AG08396 (cell line): ENCODE measurements at regions not wholly inside any gene's neighbourhood (a gene's known extent, or its start where the extent isn't known, plus 50 kb on each side); places are given as distances from the start of the nearest gene placed in this dataset.
"Not testable (repeated sequence)": the region's sequence is repeated elsewhere in the genome, so short reads cannot be mapped to it uniquely, and the experiment has no call there.

Experiments
- DNase-seq: peaks from one replicate; pipeline ENCODE4 v3.0.0; 2012; ENCODE audit warnings: low spot score, mixed read lengths

GRCh38 chr10:63077800-63078199 is 55.3 kb upstream of the NRBF2 start:
- no peak for DNase-seq

DNA sequence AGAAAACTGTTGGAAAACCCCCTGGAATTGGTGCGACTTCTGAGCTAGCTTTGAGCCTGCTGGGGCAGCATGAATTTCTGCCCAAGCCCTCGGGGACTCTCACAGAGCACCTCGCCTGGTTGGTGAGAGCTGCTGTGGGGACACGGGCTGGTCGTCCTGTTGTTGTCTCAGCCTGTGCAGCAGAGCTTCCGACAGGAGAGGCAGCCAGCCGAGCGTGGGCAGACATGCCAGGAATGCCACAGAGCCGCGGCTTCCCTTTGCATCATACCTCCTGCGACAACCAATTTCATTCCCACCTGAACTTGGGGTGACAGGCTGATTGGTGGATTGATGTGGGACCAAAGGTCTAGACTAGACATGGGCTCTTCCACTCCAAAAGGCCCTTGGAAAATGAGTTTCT is 60.2 kb upstream of the NRBF2 start:
- no peak for DNase-seq

DNA sequence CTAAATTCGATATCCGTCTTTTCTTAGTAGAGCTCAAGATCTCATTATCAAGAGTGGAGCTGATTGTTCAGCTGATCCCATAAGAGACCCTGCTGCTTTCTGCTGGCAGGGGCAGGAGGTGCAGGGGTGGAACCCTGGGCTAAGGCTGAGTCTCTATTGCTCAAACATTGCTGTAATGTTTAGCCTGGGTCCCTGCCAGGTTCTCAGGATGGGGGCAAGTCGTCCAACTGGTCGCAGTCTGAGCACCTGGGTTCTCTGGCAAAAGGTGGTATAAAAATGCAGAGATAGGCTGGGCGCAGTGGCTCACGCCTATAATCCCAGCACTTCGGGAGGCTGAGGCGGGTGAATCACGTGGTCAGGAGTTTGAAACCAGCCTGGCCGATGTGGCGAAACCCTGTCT is 62.0 kb upstream of the NRBF2 start:
- no peak for DNase-seq

DNA sequence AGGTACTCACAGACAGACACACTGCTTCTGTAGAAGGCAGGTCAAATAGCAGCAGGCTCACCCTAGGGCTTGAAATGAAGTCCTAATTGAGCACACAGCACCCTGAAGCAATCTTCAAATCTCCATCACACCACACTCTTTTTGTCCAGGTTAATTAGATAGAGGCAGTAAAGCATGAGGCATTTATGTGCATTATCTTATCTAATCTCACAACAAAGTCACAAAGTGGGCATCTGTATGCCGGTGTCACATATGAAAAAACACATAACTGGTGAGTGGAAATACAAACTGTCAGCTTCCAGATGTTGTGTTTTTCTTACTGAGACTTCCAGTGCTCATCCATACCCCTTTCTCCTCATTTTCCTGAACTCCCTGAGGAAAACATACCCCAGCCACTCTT is 63.8 kb upstream of the NRBF2 start:
- DNase-seq, result no peak

DNA sequence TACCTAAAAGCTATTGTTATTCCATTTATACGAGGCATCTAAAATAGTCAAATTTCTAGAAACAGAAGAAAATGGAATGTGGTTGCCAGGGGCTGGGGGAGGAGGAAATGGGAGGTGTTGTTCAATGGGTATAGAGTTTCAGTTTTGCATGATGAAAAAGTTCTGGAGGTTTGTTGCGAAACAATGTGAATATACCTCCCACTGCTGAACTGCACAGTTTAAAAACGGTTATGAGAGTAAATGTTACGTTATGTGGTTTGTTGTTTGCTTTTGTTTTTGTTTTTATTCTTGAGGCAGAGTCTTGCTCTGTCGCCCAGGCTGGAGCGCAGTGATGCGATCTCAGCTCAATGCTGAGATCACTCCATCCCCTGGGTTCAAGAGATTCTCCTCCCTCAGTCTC is 64.9 kb upstream of the NRBF2 start:
- no peak for DNase-seq

GRCh38 chr10:63066606-63067005 is 66.5 kb upstream of the NRBF2 start:
- DNase-seq, result no peak

DNA sequence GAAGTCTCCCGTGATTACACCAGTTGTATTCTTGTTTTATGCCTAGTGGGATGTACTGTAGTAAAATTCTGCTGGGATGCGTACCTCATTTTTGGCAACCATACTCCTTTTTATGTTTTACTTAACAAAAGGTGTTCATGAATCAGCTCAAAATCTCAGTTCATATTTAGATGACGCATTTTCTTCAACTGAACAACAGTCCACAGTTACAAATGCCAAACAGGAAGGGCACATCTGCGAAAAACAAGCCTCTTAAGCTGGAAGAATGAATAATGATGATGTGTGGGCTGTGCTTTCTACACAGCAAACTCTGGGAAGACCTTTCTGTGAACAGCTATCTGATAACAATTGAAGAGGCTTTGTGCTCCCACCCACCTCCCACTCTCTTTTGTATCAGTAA is 68.4 kb upstream of the NRBF2 start:
- no peak for DNase-seq

DNA sequence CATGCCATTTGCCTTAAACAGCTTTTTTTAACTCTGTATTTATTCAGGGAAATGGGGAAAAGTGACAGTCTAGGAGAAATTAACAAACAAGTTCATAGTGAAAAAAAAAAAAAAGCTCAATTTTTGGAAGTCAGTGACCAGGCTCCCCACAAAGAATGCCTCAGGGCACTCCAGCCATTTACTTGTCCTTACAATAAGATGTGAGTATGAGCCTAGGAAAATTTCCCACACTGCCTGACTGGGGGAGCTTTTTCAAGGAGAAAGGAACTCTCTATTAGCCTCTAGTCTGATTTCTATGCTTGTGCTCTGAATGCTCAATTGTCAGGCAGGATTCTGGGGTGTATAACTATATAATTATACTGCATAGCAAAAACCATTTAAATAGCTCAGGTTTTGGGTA is 74.9 kb upstream of the NRBF2 start:
- no peak for DNase-seq

- DNase-seq, result no peak
Measured at GRCh38 chr10:63057509-63057908, 75.6 kb upstream of the NRBF2 start.

GRCh38 chr10:63055705-63056104 is 77.4 kb upstream of the NRBF2 start:
- DNase-seq, result no peak

GRCh38 chr10:63054889-63055611 is 78.1 kb upstream of the NRBF2 start:
- DNase-seq, result no peak

- no peak for DNase-seq
Measured at GRCh38 chr10:63052083-63052482, 81.0 kb upstream of the NRBF2 start.

DNA sequence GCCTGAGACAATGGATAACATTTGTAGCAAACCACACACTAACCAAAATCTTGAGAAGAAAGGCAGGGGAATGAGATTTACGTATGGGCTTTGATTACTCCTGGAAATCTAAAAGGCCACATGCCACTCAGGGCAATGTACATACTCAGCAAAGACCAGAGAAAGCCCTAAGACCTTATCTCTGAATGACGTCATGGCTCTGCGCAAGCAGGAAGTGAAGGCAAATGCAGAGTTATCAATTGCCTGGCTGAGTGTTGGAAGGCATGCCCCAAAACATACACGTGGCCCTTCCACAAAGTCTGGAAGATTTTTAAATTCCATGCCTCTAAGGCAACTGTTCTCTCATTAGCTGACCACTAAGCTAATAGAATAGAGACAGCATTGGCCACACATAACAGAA is 90.9 kb upstream of the NRBF2 start:
- no peak for DNase-seq

- DNase-seq, result not testable (repeated sequence)
Measured at GRCh38 chr10:63033616-63034185, 99.4 kb upstream of the NRBF2 start.

- DNase-seq, result no peak
Measured at GRCh38 chr10:63030536-63030935, 102.6 kb upstream of the NRBF2 start.

GRCh38 chr10:63027531-63027930 is 105.6 kb upstream of the NRBF2 start:
- DNase-seq, result no peak

DNA sequence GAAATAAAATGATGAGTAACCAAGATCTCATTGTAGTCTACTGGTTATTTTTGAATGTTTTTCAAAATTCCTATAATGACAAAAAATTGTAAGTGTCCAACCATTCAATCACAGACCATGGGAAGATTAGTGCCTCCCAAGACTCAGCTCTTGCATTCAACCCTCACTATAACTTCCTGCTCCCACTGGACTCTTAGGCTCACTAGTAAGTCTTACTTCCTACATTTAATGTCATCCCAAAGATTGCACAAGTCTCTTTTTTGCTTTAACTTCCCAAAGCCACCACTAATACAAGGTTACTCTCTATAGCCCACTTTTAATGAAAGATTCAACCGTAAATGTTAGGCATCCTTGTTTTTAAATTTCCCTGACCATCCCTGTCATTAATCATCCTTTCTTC is 111.9 kb upstream of the NRBF2 start:
- no peak for DNase-seq

DNA sequence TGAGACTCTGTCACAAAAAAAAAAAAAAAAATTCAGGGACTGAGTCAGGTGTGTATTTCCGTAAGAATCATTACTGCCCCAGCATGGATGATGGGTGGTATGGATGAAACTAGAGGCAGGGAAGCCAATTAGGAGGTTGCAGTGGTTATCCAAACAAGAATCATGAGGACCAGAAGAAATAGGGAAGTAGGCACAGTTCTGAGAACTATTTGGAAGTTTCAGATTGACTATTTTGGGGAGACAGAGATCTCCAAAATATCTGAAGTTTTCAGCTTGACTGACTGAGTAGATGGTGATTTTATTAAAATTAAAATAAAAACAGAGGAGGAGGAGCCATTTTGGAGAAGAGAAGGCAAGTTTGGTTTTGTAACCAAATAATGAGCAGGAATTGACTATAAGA is 119.4 kb upstream of the NRBF2 start:
- DNase-seq, result no peak

DNA sequence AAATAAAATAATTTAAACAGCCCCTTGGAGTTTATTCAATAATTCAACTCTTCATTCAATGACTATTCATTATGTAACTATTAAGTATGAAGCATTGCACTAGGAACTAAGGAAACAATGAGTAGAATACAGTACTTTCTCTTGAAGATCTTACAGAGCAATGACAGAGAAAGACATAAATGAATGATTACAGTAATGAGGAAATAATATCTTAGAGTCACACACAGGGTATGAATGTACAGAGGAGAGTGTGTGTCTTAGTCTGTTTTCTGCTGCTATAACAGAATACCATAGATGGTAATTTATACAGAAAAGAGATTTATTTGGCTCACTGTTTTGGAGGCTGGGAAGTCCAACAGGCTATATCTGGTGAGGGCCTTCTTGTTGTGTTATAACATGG is 120.5 kb upstream of the NRBF2 start:
- DNase-seq, result no peak

GRCh38 chr10:63010203-63010602 is 122.9 kb upstream of the NRBF2 start:
- DNase-seq, result no peak

DNA sequence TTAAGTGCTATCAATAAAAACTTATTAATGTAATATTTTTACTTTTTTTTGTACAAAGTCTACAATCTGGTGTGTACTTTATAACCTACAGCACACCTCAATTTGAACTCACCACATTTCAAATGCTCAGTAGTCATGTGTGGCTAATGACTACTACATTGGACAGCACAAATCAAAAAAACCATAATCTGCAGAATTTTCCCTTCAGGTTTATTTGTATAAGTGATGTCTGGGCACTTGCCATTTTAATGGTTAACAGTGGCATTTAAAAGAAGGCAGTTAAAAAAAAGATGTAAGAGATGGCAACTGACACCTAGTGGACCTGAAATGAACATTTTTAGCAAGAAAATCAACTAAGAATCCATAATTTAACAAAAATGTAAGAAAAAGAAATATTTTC is 124.6 kb upstream of the NRBF2 start:
- no peak for DNase-seq

DNA sequence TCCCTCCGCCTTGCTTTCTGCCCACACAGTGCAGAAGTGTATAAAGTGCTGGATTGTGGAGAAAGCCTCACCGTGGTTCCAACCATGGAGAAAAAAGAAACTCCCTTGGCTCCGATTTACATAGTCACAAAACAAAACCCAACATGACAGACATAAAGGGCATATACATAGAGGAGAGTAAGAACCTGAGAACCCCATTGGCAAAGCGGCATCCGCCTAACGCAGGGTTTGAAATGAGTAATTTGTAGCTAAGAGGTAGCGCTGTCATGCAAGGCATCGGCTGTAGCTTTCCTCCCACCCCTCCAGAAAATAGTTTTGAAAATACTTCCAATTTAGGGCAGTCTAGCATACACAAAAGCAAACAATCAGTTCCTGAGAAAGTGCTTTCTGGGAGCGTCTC is 126.0 kb upstream of the NRBF2 start:
- DNase-seq, result no peak

DNA sequence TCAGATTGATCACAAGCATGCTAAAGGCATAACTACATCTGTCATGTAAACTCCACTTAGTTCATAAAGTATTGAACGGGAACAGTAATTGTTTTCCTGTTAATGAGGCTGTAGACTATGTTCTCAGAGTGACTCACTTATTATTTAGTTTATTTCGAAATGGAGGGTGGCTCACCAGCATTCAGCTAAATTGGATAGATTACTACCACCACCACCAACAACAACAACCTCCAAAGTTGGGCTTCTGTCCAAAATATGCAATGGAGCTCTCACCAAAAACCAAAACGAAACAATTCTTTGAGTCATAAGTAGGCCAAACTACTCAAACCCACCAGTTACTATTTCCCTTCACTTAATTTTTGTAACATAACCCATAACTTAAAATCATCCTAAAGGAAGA is 127.9 kb upstream of the NRBF2 start:
- DNase-seq, result no peak

- DNase-seq, result no peak
Measured at GRCh38 chr10:63003816-63004453, 129.2 kb upstream of the NRBF2 start.
